ENCODE measurements at regions not wholly inside any gene's neighbourhood (a gene's known extent, or its start where the extent isn't known, plus 50 kb on each side); places are given as distances from the start of the nearest gene placed in this dataset.

GRCh38 chr4:24328711-24329110, 255.6 kb downstream of the DHX15 start:
- ChIA-PET POLR2A (interaction anchor here (0.7 kb wide), 1 partner anchor 14 kb away, joined by 3 read pairs; no protein-coding TSS in a partner anchor), CTCF (ENCODE audit: unreplicated experiment) (no interaction called here)
- no TSS peak for BruUV-seq (replicated peaks)
- Histone ChIP-seq H3K27ac (ENCODE audit: low read depth, low read length, poor library complexity, severe bottlenecking) (no peak overlapping the region), H2AFZ (ENCODE audit: low read length) (no peak overlapping the region), H3K79me2 (ENCODE audit: insufficient read depth, low read depth, low read length) (no peaks in the 10 kb centered on the region), H3K36me3 (ENCODE audit: insufficient read depth, low read length) (no peaks in the 10 kb centered on the region), H3K4me2 (ENCODE audit: low read length) (no peak overlapping the region), H3K4me3 (ENCODE audit: low read depth, low read length, poor library complexity, severe bottlenecking) (no peak overlapping the region), H3K9me3 (ENCODE audit: low read length) (no peaks in the 10 kb centered on the region), H4K20me1 (ENCODE audit: insufficient read depth, low read length) (no peaks in the 10 kb centered on the region), H3K4me1 (ENCODE audit: insufficient read depth, low read length, poor library complexity, severe bottlenecking) (no peaks in the 10 kb centered on the region), H3K9me2 (ENCODE audit: insufficient read depth, low read length) (no peaks in the 10 kb centered on the region)
- intact Hi-C loops (cut with micrococcal nuclease; ENCODE audit: unreplicated experiment): no loop called here
- TF ChIP-seq EZH2phosphoT487 (IDR thresholded peaks at IDR 0.05; ENCODE audit: borderline replicate concordance, low read depth, low read length): no peak
- TF ChIP-seq, protein P1, sequence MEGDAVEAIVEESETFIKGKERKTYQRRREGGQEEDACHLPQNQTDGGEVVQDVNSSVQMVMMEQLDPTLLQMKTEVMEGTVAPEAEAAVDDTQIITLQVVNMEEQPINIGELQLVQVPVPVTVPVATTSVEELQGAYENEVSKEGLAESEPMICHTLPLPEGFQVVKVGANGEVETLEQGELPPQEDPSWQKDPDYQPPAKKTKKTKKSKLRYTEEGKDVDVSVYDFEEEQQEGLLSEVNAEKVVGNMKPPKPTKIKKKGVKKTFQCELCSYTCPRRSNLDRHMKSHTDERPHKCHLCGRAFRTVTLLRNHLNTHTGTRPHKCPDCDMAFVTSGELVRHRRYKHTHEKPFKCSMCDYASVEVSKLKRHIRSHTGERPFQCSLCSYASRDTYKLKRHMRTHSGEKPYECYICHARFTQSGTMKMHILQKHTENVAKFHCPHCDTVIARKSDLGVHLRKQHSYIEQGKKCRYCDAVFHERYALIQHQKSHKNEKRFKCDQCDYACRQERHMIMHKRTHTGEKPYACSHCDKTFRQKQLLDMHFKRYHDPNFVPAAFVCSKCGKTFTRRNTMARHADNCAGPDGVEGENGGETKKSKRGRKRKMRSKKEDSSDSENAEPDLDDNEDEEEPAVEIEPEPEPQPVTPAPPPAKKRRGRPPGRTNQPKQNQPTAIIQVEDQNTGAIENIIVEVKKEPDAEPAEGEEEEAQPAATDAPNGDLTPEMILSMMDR (conservative IDR thresholded peaks at IDR 0.05; ENCODE audit: low read length): no peak
- no peak for DNase-seq (ENCODE audit: low spot score)

GRCh38 chr4:24328310-24328709, 256.0 kb downstream of the DHX15 start:
- Histone ChIP-seq H3K4me3 (ENCODE audit: low read depth, low read length, poor library complexity, severe bottlenecking) (no peak overlapping the region), H3K4me1 (ENCODE audit: insufficient read depth, low read length, poor library complexity, severe bottlenecking) (no peaks in the 10 kb centered on the region), H3K4me2 (ENCODE audit: low read length) (no peak overlapping the region), H2AFZ (ENCODE audit: low read length) (no peak overlapping the region), H4K20me1 (ENCODE audit: insufficient read depth, low read length) (no peaks in the 10 kb centered on the region), H3K9me2 (ENCODE audit: insufficient read depth, low read length) (no peaks in the 10 kb centered on the region), H3K9me3 (ENCODE audit: low read length) (no peaks in the 10 kb centered on the region), H3K27ac (ENCODE audit: low read depth, low read length, poor library complexity, severe bottlenecking) (no peak overlapping the region), H3K79me2 (ENCODE audit: insufficient read depth, low read depth, low read length) (no peaks in the 10 kb centered on the region), H3K36me3 (ENCODE audit: insufficient read depth, low read length) (no peaks in the 10 kb centered on the region)
- TF ChIP-seq EZH2phosphoT487 (IDR thresholded peaks at IDR 0.05; ENCODE audit: borderline replicate concordance, low read depth, low read length): no peak
- TF ChIP-seq, protein P1 (conservative IDR thresholded peaks at IDR 0.05; ENCODE audit: low read length): no peak
- BruUV-seq (replicated peaks): no TSS peak
- DNase-seq (ENCODE audit: low spot score): no peak
- intact Hi-C loops (cut with micrococcal nuclease; ENCODE audit: unreplicated experiment): no loop called here
- POLR2A ChIA-PET: interaction anchor here (0.7 kb wide), 1 partner anchor 14 kb away, joined by 3 read pairs; no protein-coding TSS in a partner anchor
- CTCF ChIA-PET (ENCODE audit: unreplicated experiment): no interaction called here

GRCh38 chr4:24322995-24323394, 261.4 kb downstream of the DHX15 start:
- H3K36me3 ChIP-seq (ENCODE audit: insufficient read depth, low read length): no peaks in the 10 kb centered on the region
- H3K9me2 ChIP-seq (ENCODE audit: insufficient read depth, low read length): no peaks in the 10 kb centered on the region
- BruUV-seq (replicated peaks): no TSS peak
- H3K27ac ChIP-seq (ENCODE audit: low read depth, low read length, poor library complexity, severe bottlenecking): no peak overlapping the region
- ChIA-PET POLR2A (no interaction called here), CTCF (ENCODE audit: unreplicated experiment) (no interaction called here)
- H4K20me1 ChIP-seq (ENCODE audit: insufficient read depth, low read length): no peaks in the 10 kb centered on the region
- H3K9me3 ChIP-seq (ENCODE audit: low read length): no peaks in the 10 kb centered on the region
- TF ChIP-seq, protein P1 (conservative IDR thresholded peaks at IDR 0.05; ENCODE audit: low read length): no peak
- TF ChIP-seq EZH2phosphoT487 (IDR thresholded peaks at IDR 0.05; ENCODE audit: borderline replicate concordance, low read depth, low read length): no peak
- H3K4me3 ChIP-seq (ENCODE audit: low read depth, low read length, poor library complexity, severe bottlenecking): no peak overlapping the region
- H3K79me2 ChIP-seq (ENCODE audit: insufficient read depth, low read depth, low read length): no peaks in the 10 kb centered on the region
- no peak overlapping the region for H3K4me2 ChIP-seq (ENCODE audit: low read length)
- no peak overlapping the region for H2AFZ ChIP-seq (ENCODE audit: low read length)
- DNase-seq (ENCODE audit: low spot score): no peak
- intact Hi-C loops (cut with micrococcal nuclease; ENCODE audit: unreplicated experiment): no loop called here
- H3K4me1 ChIP-seq (ENCODE audit: insufficient read depth, low read length, poor library complexity, severe bottlenecking): no peaks in the 10 kb centered on the region
